SK-N-SH treated with all-trans-retinoic acid at 6 μM for 48 hours (cell line): ENCODE measurements at regions not wholly inside any gene's neighbourhood (a gene's known extent, or its start where the extent isn't known, plus 50 kb on each side); places are given as distances from the start of the nearest gene placed in this dataset.

Experiments used
- ATAC-seq: fragments of 200-7000 bp; cut with Tn5 transposase; 3 replicates; pipeline ENCODE4 v1.9.1; 2020; ENCODE audit warnings: mild to moderate bottlenecking, moderate library complexity
- ARNTL ChIP-seq: fragments of 450-650 bp; formaldehyde crosslinking; IDR thresholded peaks from 2 replicates; pipeline ENCODE4 v1.5.0; 2020; ENCODE audit warnings: low read depth, mild to moderate bottlenecking, moderate library complexity, borderline replicate concordance
- BACH2 ChIP-seq: fragments of 250-450 bp; sonication (Bioruptor Pico); IDR thresholded peaks from 2 replicates; pipeline ENCODE4 v1.9.0; 2021; ENCODE audit warnings: mild to moderate bottlenecking, borderline replicate concordance
- CREB5 ChIP-seq: fragments of 250-450 bp; sonication (Bioruptor Pico); IDR thresholded peaks from 2 replicates; pipeline ENCODE4 v1.5.1; 2020; ENCODE audit warnings: low read depth, mild to moderate bottlenecking, moderate library complexity
- CSDC2 ChIP-seq: fragments of 250-450 bp; sonication (Bioruptor Pico); IDR thresholded peaks from 2 replicates; pipeline ENCODE4 v1.5.0; 2020; ENCODE audit warnings: mild to moderate bottlenecking, moderate library complexity
- CSRNP3 ChIP-seq: fragments of 250-450 bp; sonication (Bioruptor Pico); IDR thresholded peaks from 2 replicates; pipeline ENCODE4 v1.5.1; 2021; ENCODE audit warnings: mild to moderate bottlenecking, moderate library complexity
- ISL1 ChIP-seq: fragments of 250-450 bp; sonication (Bioruptor Pico); IDR thresholded peaks from 2 replicates; pipeline ENCODE4 v2.1.2; 2022; ENCODE audit warnings: mild to moderate bottlenecking, moderate library complexity
- OSR1 ChIP-seq: fragments of 250-450 bp; sonication (Bioruptor Pico); IDR thresholded peaks from 2 replicates; pipeline ENCODE4 v1.8.0; 2022; ENCODE audit warnings: moderate library complexity, mild to moderate bottlenecking, inconsistent platforms
- PATZ1 ChIP-seq: fragments of 250-450 bp; sonication (Bioruptor Pico); IDR thresholded peaks from 2 replicates; pipeline ENCODE4 v1.8.0; 2020; ENCODE audit warnings: mild to moderate bottlenecking, moderate library complexity, borderline replicate concordance
- POU6F1 ChIP-seq: fragments of 250-450 bp; sonication (Bioruptor Pico); IDR thresholded peaks from 2 replicates; pipeline ENCODE4 v1.8.0; 2021; ENCODE audit warnings: low read depth, mild to moderate bottlenecking, moderate library complexity, borderline replicate concordance
- PPARA ChIP-seq: fragments of 250-450 bp; sonication (Bioruptor Pico); IDR thresholded peaks from 2 replicates; pipeline ENCODE4 v1.5.0; 2020; ENCODE audit warnings: mild to moderate bottlenecking, borderline replicate concordance
- RARB ChIP-seq: fragments of 250-450 bp; sonication (Bioruptor Pico); IDR thresholded peaks from 2 replicates; pipeline ENCODE4 v1.8.0; 2021; ENCODE audit warnings: mild to moderate bottlenecking, moderate library complexity
- SNAI2 ChIP-seq: fragments of 250-450 bp; sonication (Bioruptor Pico); IDR thresholded peaks from 2 replicates; pipeline ENCODE4 v1.5.0; 2020; ENCODE audit warnings: mild to moderate bottlenecking, moderate library complexity
- TCF4 ChIP-seq: fragments of 250-450 bp; sonication (Bioruptor Pico); IDR thresholded peaks from 2 replicates; pipeline ENCODE4 v1.8.0; 2021; ENCODE audit warnings: mild to moderate bottlenecking, moderate library complexity, borderline replicate concordance
- TOX ChIP-seq: fragments of 250-450 bp; sonication (Bioruptor Pico); IDR thresholded peaks from 2 replicates; pipeline ENCODE4 v1.8.0; 2021; ENCODE audit warnings: mild to moderate bottlenecking, moderate library complexity, borderline replicate concordance
- TSHZ2 ChIP-seq: fragments of 250-450 bp; sonication (Bioruptor Pico); IDR thresholded peaks from 2 replicates; pipeline ENCODE4 v1.5.0; 2020; ENCODE audit warnings: mild to moderate bottlenecking, moderate library complexity
- ZFP3 ChIP-seq: fragments of 250-450 bp; sonication (Bioruptor Pico); IDR thresholded peaks from 2 replicates; pipeline ENCODE4 v1.5.0; 2020; ENCODE audit warnings: mild to moderate bottlenecking, moderate library complexity
- ZNF565 ChIP-seq: fragments of 450-650 bp; formaldehyde crosslinking; conservative IDR thresholded peaks from 2 replicates; pipeline ENCODE4 v1.5.0; 2020; ENCODE audit warnings: low read depth, mild to moderate bottlenecking, moderate library complexity
- ZNF70 ChIP-seq: fragments of 450-650 bp; formaldehyde crosslinking; IDR thresholded peaks from 2 replicates; pipeline ENCODE4 v1.5.0; 2020; ENCODE audit warnings: mild to moderate bottlenecking, moderate library complexity
- ZNF8 ChIP-seq: fragments of 450-650 bp; formaldehyde crosslinking; IDR thresholded peaks from 2 replicates; pipeline ENCODE4 v1.5.0; 2020; ENCODE audit warnings: mild to moderate bottlenecking, moderate library complexity

GRCh38 chr20:58131551-58132142, 96.8 kb downstream of the ANKRD60 start:
- TF ChIP-seq PPARA (CRISPR knock-in tag) (no peak), ZFP3 (CRISPR knock-in tag) (peak; percentile 89; the same call in 1 of the 2 replicates)
- peak; percentile 84 for ATAC-seq

GRCh38 chr20:58131151-58131550, 97.3 kb downstream of the ANKRD60 start:
- TF ChIP-seq TOX (CRISPR knock-in tag) (no peak), CSDC2 (CRISPR knock-in tag) (no peak), ARNTL (no peak), OSR1 (CRISPR knock-in tag) (no peak), SNAI2 (CRISPR knock-in tag) (no peak), PPARA (CRISPR knock-in tag) (no peak), TCF4 (CRISPR knock-in tag) (no peak), ISL1 (CRISPR knock-in tag) (no peak)
- TF ChIP-seq, all 23 proteins: peak for 0
- no peak for ATAC-seq

- no peak for ATAC-seq
- TF ChIP-seq ZNF565 (no peak), TSHZ2 (CRISPR knock-in tag) (no peak), ISL1 (CRISPR knock-in tag) (no peak), ZNF70 (no peak), SNAI2 (CRISPR knock-in tag) (no peak), CSDC2 (CRISPR knock-in tag) (no peak), PATZ1 (CRISPR knock-in tag) (no peak), CSRNP3 (CRISPR knock-in tag) (no peak), CREB5 (CRISPR knock-in tag) (no peak), BACH2 (CRISPR knock-in tag) (no peak), PPARA (CRISPR knock-in tag) (no peak), POU6F1 (no peak), TCF4 (CRISPR knock-in tag) (no peak), ZFP3 (CRISPR knock-in tag) (no peak), ZNF8 (no peak), OSR1 (CRISPR knock-in tag) (no peak)
These were observed 97.9 kb downstream of the ANKRD60 start for GRCh38 chr20:58130581-58130980.

- ATAC-seq, result no peak
- no peak for TF ChIP-seq RARB
- no peak for TF ChIP-seq PATZ1 (CRISPR knock-in tag)
- TF ChIP-seq TOX (CRISPR knock-in tag), result no peak
- TF ChIP-seq SNAI2 (CRISPR knock-in tag), result no peak
- no peak for TF ChIP-seq CSDC2 (CRISPR knock-in tag)
- no peak for TF ChIP-seq CREB5 (CRISPR knock-in tag)
- TF ChIP-seq ZNF70, result no peak
- TF ChIP-seq, all 23 proteins: peak for 0
These were observed 98.3 kb downstream of the ANKRD60 start for GRCh38 chr20:58130156-58130555.
